ENCODE measurements at regions not wholly inside any gene's neighbourhood (a gene's known extent, or its start where the extent isn't known, plus 50 kb on each side); places are given as distances from the start of the nearest gene placed in this dataset.

DNA sequence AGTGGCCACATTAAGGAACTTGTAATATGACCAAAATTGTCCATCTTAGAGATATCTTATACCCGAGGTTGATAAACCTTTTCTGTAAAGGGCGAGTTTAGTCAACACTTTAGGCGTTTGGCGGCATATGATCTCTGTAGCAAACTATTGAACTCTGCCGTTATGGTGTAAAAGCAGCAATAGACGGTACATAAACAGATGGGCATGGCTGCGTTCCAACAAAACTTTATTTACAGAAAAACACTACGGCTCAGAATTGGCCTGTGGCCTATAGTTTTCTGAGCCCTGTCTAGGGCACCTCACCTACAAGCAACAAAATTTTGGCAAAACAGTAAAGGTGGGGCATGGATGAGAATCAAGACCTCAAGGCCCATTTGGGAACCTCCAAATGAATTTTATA, 121.9 kb upstream of the HAAO start:
- TF ChIP-seq, protein P1, sequence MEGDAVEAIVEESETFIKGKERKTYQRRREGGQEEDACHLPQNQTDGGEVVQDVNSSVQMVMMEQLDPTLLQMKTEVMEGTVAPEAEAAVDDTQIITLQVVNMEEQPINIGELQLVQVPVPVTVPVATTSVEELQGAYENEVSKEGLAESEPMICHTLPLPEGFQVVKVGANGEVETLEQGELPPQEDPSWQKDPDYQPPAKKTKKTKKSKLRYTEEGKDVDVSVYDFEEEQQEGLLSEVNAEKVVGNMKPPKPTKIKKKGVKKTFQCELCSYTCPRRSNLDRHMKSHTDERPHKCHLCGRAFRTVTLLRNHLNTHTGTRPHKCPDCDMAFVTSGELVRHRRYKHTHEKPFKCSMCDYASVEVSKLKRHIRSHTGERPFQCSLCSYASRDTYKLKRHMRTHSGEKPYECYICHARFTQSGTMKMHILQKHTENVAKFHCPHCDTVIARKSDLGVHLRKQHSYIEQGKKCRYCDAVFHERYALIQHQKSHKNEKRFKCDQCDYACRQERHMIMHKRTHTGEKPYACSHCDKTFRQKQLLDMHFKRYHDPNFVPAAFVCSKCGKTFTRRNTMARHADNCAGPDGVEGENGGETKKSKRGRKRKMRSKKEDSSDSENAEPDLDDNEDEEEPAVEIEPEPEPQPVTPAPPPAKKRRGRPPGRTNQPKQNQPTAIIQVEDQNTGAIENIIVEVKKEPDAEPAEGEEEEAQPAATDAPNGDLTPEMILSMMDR (IDR thresholded peaks at IDR 0.05): no peak
- DNase-seq (ENCODE audit: low spot score): no peak
- Histone ChIP-seq H3K4me3 (no peak overlapping the region), H3K27ac (no peak overlapping the region)

DNA sequence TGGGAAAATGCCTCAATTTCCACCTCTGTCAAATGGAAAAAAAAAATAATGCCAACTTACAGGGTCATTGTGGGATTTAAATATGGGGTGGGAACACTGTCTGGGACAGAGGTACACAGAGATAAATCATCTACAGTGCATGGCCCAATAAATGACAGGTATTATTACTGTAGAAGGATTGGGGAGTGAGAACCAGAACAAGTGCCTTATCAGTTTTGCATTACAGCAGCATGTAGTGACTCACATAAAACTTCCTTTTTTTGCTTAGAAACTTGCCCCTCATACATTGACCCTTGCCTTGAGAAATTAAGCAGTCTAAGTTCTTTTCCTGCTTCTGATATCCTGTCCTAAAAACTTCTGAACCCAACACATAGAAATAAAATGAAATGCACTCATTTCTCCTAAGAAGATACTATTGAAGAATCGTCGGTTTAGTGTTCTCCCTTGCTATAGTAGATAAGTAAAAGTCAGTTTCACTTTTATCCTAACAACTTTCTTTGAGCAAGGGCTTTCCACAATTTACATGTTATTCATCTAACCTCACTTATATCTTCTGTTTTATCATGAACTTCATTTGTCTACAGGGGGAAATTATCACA, 121.0 kb upstream of the HAAO start:
- no peak overlapping the region for H3K27ac ChIP-seq
- DNase-seq (ENCODE audit: low spot score): no peak
- TF ChIP-seq, protein P1 (IDR thresholded peaks at IDR 0.05): no peak
- no peak overlapping the region for H3K4me3 ChIP-seq

DNA sequence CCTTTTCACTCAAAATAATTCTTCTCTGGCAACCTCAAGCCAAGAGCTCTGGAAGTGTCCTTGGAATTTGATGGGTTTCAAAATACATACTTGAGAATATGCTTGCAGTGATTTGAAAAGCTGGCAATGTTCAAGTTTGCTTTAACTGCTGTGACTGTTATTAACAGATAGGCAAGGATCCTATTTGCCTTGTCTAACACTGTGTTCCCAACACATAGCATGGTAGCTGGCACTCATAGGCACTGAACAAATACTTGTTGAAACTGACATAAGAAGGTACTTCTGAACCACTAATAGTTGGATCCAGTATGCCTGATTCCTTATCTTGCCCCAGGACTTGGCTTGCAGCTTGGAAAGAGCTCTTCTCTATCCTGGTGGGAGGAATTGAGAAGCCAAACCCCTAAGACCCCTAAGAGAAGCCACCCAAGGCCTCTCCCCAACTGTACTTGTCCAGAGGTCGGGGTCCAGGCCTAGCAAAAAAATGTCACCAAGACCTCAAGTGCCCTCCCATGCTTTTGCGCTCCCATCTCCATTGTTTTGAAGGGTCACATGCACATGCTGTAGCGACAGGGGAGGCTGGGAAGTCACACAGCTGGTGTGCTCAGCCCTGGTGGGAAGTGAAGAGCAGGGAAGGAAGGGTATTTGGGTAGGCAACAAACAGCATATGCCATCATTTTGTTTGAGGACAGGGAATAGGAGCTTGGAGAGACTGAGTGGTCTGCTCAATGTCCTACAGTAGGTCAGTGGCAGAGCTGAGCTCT, 118.4 kb upstream of the HAAO start:
- TF ChIP-seq, protein P1 (IDR thresholded peaks at IDR 0.05): no peak
- Histone ChIP-seq H3K27ac (peak overlapping the region; percentile 68 to 70), H3K4me3 (no peak overlapping the region)
- DNase-seq (ENCODE audit: low spot score): peak; percentile 59

- H3K27ac ChIP-seq: peak overlapping the region; percentile 68 to 70
- TF ChIP-seq, protein P1 (IDR thresholded peaks at IDR 0.05): no peak
- DNase-seq (ENCODE audit: low spot score): peak; percentile 40
- no peak overlapping the region for H3K4me3 ChIP-seq
These were observed 117.6 kb upstream of the HAAO start for GRCh38 chr2:42909966-42910365.

DNA sequence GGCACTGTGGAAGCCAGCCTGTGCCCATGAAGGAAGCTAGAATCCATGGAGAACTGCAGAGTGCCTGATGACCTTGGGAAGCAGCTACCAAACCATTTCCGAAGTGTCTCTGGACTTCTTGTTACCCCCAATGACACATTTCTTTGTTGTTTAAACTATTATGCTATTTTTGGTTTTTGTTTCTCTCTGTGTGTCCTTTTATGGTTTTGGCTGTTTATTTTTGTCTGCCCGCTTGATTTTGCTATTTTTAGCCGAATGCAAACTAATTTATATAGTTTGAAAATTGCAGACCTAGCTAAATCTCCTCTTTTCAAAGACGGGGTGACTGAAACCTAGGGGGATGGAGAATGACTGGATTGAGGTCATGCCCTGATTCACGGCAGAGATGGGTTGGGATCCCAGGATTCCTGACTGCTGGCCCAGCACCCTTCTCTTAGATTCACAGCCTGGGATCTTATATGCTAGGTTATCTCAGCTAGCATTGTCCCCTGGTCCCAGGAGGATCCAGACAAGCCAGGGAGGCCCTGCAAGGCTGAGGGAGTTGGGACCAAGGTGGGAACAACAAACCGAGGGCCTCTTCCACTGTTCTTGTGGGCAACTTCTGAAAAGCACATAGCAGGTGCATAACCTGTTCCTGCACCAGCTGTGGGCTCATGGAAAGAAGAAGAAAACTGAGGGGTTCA, 116.3 kb upstream of the HAAO start:
- peak; percentile 60 for DNase-seq (ENCODE audit: low spot score)
- Histone ChIP-seq H3K27ac (peak overlapping the region; percentile 60 to 91), H3K4me3 (no peak overlapping the region)
- TF ChIP-seq, protein P1 (IDR thresholded peaks at IDR 0.05): no peak

DNA sequence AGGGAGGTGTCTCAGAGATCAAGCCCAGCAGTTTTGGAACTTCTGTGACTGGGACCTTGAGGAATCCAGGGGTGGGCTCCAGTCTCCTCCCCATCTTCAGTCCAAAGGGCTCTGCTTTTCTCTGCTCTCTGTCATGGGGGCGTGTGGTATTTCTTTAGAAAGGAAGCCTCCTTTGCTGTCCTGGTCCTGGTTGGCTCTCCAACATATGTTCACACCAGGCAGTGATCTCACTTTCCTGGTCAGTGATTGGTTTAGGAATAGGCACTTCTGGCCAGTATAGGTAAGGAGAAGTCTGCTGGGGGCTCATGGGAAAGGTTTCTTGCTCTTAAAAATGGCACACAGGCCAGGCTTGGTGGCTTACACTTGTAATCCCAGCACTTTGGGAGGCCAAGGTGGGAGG, 115.5 kb upstream of the HAAO start:
- DNase-seq (ENCODE audit: low spot score): peak; percentile 40
- Histone ChIP-seq H3K4me3 (no peak overlapping the region), H3K27ac (peak overlapping the region; percentile 60 to 91)
- TF ChIP-seq, protein P1 (IDR thresholded peaks at IDR 0.05): no peak

All from coronary artery (tissue), 2 donors.